ENCODE measurements at regions not wholly inside any gene's neighbourhood (a gene's known extent, or its start where the extent isn't known, plus 50 kb on each side); places are given as distances from the start of the nearest gene placed in this dataset.
"Not testable (repeated sequence)": the region's sequence is repeated elsewhere in the genome, so short reads cannot be mapped to it uniquely, and the experiment has no call there.

DNA sequence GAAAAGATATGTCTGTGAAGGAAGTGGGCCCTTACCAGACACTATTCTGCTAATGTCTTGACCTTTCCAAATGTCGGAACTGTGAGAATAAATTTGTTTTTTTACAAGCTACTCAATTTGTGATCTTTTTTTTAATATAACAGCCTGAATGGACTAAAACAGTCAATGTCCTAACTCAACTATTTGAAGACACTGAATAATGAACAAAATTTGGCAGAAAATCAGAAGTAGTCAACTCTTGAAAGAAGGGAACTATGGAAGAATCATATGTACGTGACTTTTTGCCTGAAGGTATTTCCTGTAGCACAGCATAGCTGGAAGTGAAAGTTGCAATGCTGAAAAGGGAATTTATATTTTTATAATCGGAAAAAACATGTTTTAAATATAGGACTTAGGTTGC, 351.8 kb upstream of the TFPI start:
- Histone ChIP-seq H2BK15ac (ENCODE audit: low read depth, poor library complexity, severe bottlenecking) (no peak overlapping the region), H4K91ac (ENCODE audit: low read length) (no peak overlapping the region), H3K27me3 (ENCODE audit: control insufficient read depth in 1 of 2, insufficient read depth in 1 of 2, low read length in 2 of 2) (no peaks in the 10 kb centered on the region), H2BK12ac (ENCODE audit: low read length in 2 of 2) (no peak overlapping the region), H3K4me2 (ENCODE audit: low read length, poor library complexity, severe bottlenecking) (no peak overlapping the region), H3K4ac (ENCODE audit: low read depth in 1 of 2, low read length in 2 of 2) (no peak overlapping the region), H3K9ac (ENCODE audit: low read length) (no peak overlapping the region), H3K79me1 (replicated peaks; ENCODE audit: low read length, poor library complexity, severe bottlenecking) (no peaks in the 10 kb centered on the region), H3K4me1 (ENCODE audit: control insufficient read depth, insufficient read depth, low read depth, low read length) (no peaks in the 10 kb centered on the region), H2BK120ac (ENCODE audit: low read depth, low read length) (no peak overlapping the region), H3K9me3 (ENCODE audit: control insufficient read depth, low read length) (peaks cover 4% of the 10 kb centered on the region), H3K36me3 (ENCODE audit: control insufficient read depth in 1 of 2, insufficient read depth in 2 of 2, low read depth in 1 of 2, low read length in 2 of 2) (no peaks in the 10 kb centered on the region), H3K4me3 (ENCODE audit: insufficient read depth in 1 of 2, low read depth in 1 of 2, low read length in 2 of 2) (no peak overlapping the region), H2AK5ac (ENCODE audit: low read length, severe bottlenecking) (no peak overlapping the region), H3K27ac (ENCODE audit: low read length, poor library complexity, severe bottlenecking) (no peak overlapping the region), H3K14ac (ENCODE audit: low read length in 2 of 2) (no peak overlapping the region), H3K23ac (ENCODE audit: low read length in 2 of 2) (no peak overlapping the region), H2AFZ (ENCODE audit: low read depth, low read length) (no peak overlapping the region), H2BK5ac (ENCODE audit: low read depth, low read length, poor library complexity, severe bottlenecking) (no peak overlapping the region), H4K8ac (ENCODE audit: low read length) (no peak overlapping the region), H3K18ac (ENCODE audit: low read depth in 1 of 2, low read length in 2 of 2) (no peak overlapping the region)
- no peak for DNase-seq
- 86% methylated on average over 2 of the region's 3 CpGs for WGBS

DNA sequence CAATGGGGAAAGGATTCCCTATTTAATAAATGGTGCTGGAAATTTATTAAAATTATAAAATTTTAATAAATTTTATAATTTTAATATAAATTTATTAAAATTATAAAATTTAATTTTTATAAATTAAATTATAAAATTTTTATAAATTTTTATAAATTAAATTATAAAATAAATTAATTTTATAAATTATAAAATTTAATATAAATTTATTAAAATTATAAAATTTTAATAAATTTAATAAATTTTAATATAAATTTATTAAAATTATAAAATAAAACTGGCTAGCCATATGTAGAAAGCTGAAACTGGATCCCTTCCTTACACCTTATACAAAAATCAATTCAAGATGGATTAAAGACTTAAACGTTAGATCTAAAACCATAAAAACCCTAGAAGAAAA, 356.7 kb upstream of the TFPI start:
- H3K4ac ChIP-seq (ENCODE audit: low read depth in 1 of 2, low read length in 2 of 2); H3K79me1 ChIP-seq (replicated peaks; ENCODE audit: low read length, poor library complexity, severe bottlenecking); H2AK5ac ChIP-seq (ENCODE audit: low read length, severe bottlenecking); H3K27ac ChIP-seq (ENCODE audit: low read length, poor library complexity, severe bottlenecking); H4K91ac ChIP-seq (ENCODE audit: low read length); H3K4me2 ChIP-seq (ENCODE audit: low read length, poor library complexity, severe bottlenecking); H2AFZ ChIP-seq (ENCODE audit: low read depth, low read length); H3K23ac ChIP-seq (ENCODE audit: low read length in 2 of 2); H3K14ac ChIP-seq (ENCODE audit: low read length in 2 of 2); H2BK120ac ChIP-seq (ENCODE audit: low read depth, low read length); DNase-seq; H2BK12ac ChIP-seq (ENCODE audit: low read length in 2 of 2); H3K27me3 ChIP-seq (ENCODE audit: control insufficient read depth in 1 of 2, insufficient read depth in 1 of 2, low read length in 2 of 2); H3K4me3 ChIP-seq (ENCODE audit: insufficient read depth in 1 of 2, low read depth in 1 of 2, low read length in 2 of 2); H3K4me1 ChIP-seq (ENCODE audit: control insufficient read depth, insufficient read depth, low read depth, low read length); H2BK5ac ChIP-seq (ENCODE audit: low read depth, low read length, poor library complexity, severe bottlenecking); H2BK15ac ChIP-seq (ENCODE audit: low read depth, poor library complexity, severe bottlenecking); H3K9ac ChIP-seq (ENCODE audit: low read length); H3K9me3 ChIP-seq (ENCODE audit: control insufficient read depth, low read length); H4K8ac ChIP-seq (ENCODE audit: low read length); H3K36me3 ChIP-seq (ENCODE audit: control insufficient read depth in 1 of 2, insufficient read depth in 2 of 2, low read depth in 1 of 2, low read length in 2 of 2); H3K18ac ChIP-seq (ENCODE audit: low read depth in 1 of 2, low read length in 2 of 2): not testable (repeated sequence)
- no CpG with 5 or more reads among the region's 1 CpG for WGBS

- Histone ChIP-seq H3K9me3 (ENCODE audit: control insufficient read depth, low read length) (no peaks in the 10 kb centered on the region), H4K8ac (ENCODE audit: low read length) (no peak overlapping the region), H3K27ac (ENCODE audit: low read length, poor library complexity, severe bottlenecking) (no peak overlapping the region), H3K4me2 (ENCODE audit: low read length, poor library complexity, severe bottlenecking) (no peak overlapping the region), H3K4ac (ENCODE audit: low read depth in 1 of 2, low read length in 2 of 2) (no peak overlapping the region), H3K18ac (ENCODE audit: low read depth in 1 of 2, low read length in 2 of 2) (no peak overlapping the region), H3K36me3 (ENCODE audit: control insufficient read depth in 1 of 2, insufficient read depth in 2 of 2, low read depth in 1 of 2, low read length in 2 of 2) (no peaks in the 10 kb centered on the region), H2BK12ac (ENCODE audit: low read length in 2 of 2) (no peak overlapping the region), H3K4me3 (ENCODE audit: insufficient read depth in 1 of 2, low read depth in 1 of 2, low read length in 2 of 2) (no peak overlapping the region), H3K14ac (ENCODE audit: low read length in 2 of 2) (no peak overlapping the region), H3K4me1 (ENCODE audit: control insufficient read depth, insufficient read depth, low read depth, low read length) (no peaks in the 10 kb centered on the region), H2AFZ (ENCODE audit: low read depth, low read length) (no peak overlapping the region), H2BK5ac (ENCODE audit: low read depth, low read length, poor library complexity, severe bottlenecking) (no peak overlapping the region), H3K9ac (ENCODE audit: low read length) (no peak overlapping the region), H2BK120ac (ENCODE audit: low read depth, low read length) (no peak overlapping the region), H3K27me3 (ENCODE audit: control insufficient read depth in 1 of 2, insufficient read depth in 1 of 2, low read length in 2 of 2) (no peaks in the 10 kb centered on the region), H4K91ac (ENCODE audit: low read length) (no peak overlapping the region), H3K79me1 (replicated peaks; ENCODE audit: low read length, poor library complexity, severe bottlenecking) (no peaks in the 10 kb centered on the region), H2AK5ac (ENCODE audit: low read length, severe bottlenecking) (no peak overlapping the region), H3K23ac (ENCODE audit: low read length in 2 of 2) (no peak overlapping the region), H2BK15ac (ENCODE audit: low read depth, poor library complexity, severe bottlenecking) (no peak overlapping the region)
- no peak for DNase-seq
Observed at GRCh38 chr2:187912950-187913349, 358.7 kb upstream of the TFPI start.

GRCh38 chr2:187915810-187916209, 361.6 kb upstream of the TFPI start:
- no peak overlapping the region for H3K4me2 ChIP-seq (ENCODE audit: low read length, poor library complexity, severe bottlenecking)
- DNase-seq: no peak
- no peak overlapping the region for H2BK5ac ChIP-seq (ENCODE audit: low read depth, low read length, poor library complexity, severe bottlenecking)
- no peak overlapping the region for H2BK120ac ChIP-seq (ENCODE audit: low read depth, low read length)
- H3K79me1 ChIP-seq (replicated peaks; ENCODE audit: low read length, poor library complexity, severe bottlenecking): no peaks in the 10 kb centered on the region
- no peaks in the 10 kb centered on the region for H3K4me1 ChIP-seq (ENCODE audit: control insufficient read depth, insufficient read depth, low read depth, low read length)
- H2BK15ac ChIP-seq (ENCODE audit: low read depth, poor library complexity, severe bottlenecking): peak overlapping the region; percentile 69
- no peak overlapping the region for H3K4ac ChIP-seq (ENCODE audit: low read depth in 1 of 2, low read length in 2 of 2)
- H3K9me3 ChIP-seq (ENCODE audit: control insufficient read depth, low read length): no peaks in the 10 kb centered on the region
- no peak overlapping the region for H3K14ac ChIP-seq (ENCODE audit: low read length in 2 of 2)
- no peak overlapping the region for H3K4me3 ChIP-seq (ENCODE audit: insufficient read depth in 1 of 2, low read depth in 1 of 2, low read length in 2 of 2)
- H3K23ac ChIP-seq (ENCODE audit: low read length in 2 of 2): no peak overlapping the region
- no peaks in the 10 kb centered on the region for H3K36me3 ChIP-seq (ENCODE audit: control insufficient read depth in 1 of 2, insufficient read depth in 2 of 2, low read depth in 1 of 2, low read length in 2 of 2)
- no peak overlapping the region for H4K8ac ChIP-seq (ENCODE audit: low read length)
- peak overlapping the region in 1 of 2 experiments; percentile 12 for H2BK12ac ChIP-seq (ENCODE audit: low read length in 2 of 2)
- H3K18ac ChIP-seq (ENCODE audit: low read depth in 1 of 2, low read length in 2 of 2): no peak overlapping the region
- H4K91ac ChIP-seq (ENCODE audit: low read length): no peak overlapping the region
- no peak overlapping the region for H3K9ac ChIP-seq (ENCODE audit: low read length)
- no peaks in the 10 kb centered on the region for H3K27me3 ChIP-seq (ENCODE audit: control insufficient read depth in 1 of 2, insufficient read depth in 1 of 2, low read length in 2 of 2)
- 97% methylated on average over 4 of the region's 4 CpGs for WGBS
- no peak overlapping the region for H2AFZ ChIP-seq (ENCODE audit: low read depth, low read length)
- H2AK5ac ChIP-seq (ENCODE audit: low read length, severe bottlenecking): no peak overlapping the region
- H3K27ac ChIP-seq (ENCODE audit: low read length, poor library complexity, severe bottlenecking): no peak overlapping the region
